AG20443 (cell line): ENCODE measurements at regions not wholly inside any gene's neighbourhood (a gene's known extent, or its start where the extent isn't known, plus 50 kb on each side); places are given as distances from the start of the nearest gene placed in this dataset.

Experiments used
- DNase-seq: peaks from one replicate; pipeline ENCODE4 v3.0.0; 2012; ENCODE audit warnings: low spot score, mixed read lengths

- no peak for DNase-seq
Observed at GRCh38 chr14:94717808-94718207, 52.1 kb downstream of the GSC start.

- DNase-seq = no peak
Observed at GRCh38 chr14:94716976-94717375, 52.9 kb downstream of the GSC start.

- DNase-seq = no peak
Observed at GRCh38 chr14:94713115-94713514, 56.8 kb downstream of the GSC start.

- DNase-seq = peak; percentile 2
Observed at GRCh38 chr14:94710731-94711130, 59.2 kb downstream of the GSC start.

- DNase-seq = no peak
Observed at GRCh38 chr14:94707494-94707893, 62.4 kb downstream of the GSC start.

GRCh38 chr14:94706133-94706532 lies 63.8 kb downstream of the GSC start:
- DNase-seq = no peak

- no peak for DNase-seq
Observed at GRCh38 chr14:94702629-94703028, 67.3 kb downstream of the GSC start.

GRCh38 chr14:94701861-94702370 lies 68.0 kb downstream of the GSC start:
- no peak for DNase-seq

- DNase-seq = no peak
Observed at GRCh38 chr14:94700336-94700735, 69.6 kb downstream of the GSC start.

GRCh38 chr14:94699831-94700230 lies 70.1 kb downstream of the GSC start:
- DNase-seq = no peak

GRCh38 chr14:94697773-94698556 lies 71.9 kb downstream of the GSC start:
- DNase-seq = no peak

- no peak for DNase-seq
Observed at GRCh38 chr14:94696518-94696917, 73.4 kb downstream of the GSC start.

GRCh38 chr14:94695231-94695630 lies 74.7 kb downstream of the GSC start:
- DNase-seq = no peak

- peak; percentile 49 for DNase-seq
Observed at GRCh38 chr14:94691660-94692034, 78.3 kb downstream of the GSC start.

- no peak for DNase-seq
Observed at GRCh38 chr14:94690896-94691659, 78.8 kb downstream of the GSC start.

GRCh38 chr14:94690486-94690885 lies 78.3 kb downstream of the SERPINA3 start:
- DNase-seq = no peak

GRCh38 chr14:94689985-94690400 lies 77.8 kb downstream of the SERPINA3 start:
- DNase-seq = no peak

- DNase-seq = peak; percentile 94
Observed at GRCh38 chr14:94689218-94689984, 77.2 kb downstream of the SERPINA3 start.

GRCh38 chr14:94686511-94687160 lies 74.4 kb downstream of the SERPINA3 start:
- no peak for DNase-seq

- no peak for DNase-seq
Observed at GRCh38 chr14:94685681-94686485, 73.7 kb downstream of the SERPINA3 start.

- DNase-seq = no peak
Observed at GRCh38 chr14:94685166-94685581, 73.0 kb downstream of the SERPINA3 start.
